ENCODE measurements at regions not wholly inside any gene's neighbourhood (a gene's known extent, or its start where the extent isn't known, plus 50 kb on each side); places are given as distances from the start of the nearest gene placed in this dataset.

DNA sequence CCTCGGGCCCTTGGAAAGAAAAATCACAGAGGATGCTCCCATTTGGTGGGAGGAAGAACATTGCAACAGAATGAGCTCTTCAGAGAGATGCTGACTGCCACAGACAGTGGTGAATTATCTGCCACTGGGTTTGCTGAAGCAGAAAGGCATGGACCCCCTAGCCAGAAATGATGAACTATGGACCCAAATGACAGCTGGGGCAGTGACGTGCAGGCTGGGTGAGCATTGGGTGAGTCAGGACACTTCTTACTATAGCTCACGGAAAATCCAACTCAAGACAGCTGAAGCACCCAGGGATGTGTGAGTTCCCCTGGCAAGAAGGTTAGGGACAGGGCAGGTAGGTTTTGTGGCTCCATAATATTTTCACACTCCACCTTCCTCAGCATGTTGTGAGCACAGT is 993.2 kb downstream of the BCL11B start:
- intact Hi-C loops (cut with DNase I): no loop called here
- DNase-seq: no peak
- ATAC-seq (ENCODE audit: poor library complexity): no peak

DNA sequence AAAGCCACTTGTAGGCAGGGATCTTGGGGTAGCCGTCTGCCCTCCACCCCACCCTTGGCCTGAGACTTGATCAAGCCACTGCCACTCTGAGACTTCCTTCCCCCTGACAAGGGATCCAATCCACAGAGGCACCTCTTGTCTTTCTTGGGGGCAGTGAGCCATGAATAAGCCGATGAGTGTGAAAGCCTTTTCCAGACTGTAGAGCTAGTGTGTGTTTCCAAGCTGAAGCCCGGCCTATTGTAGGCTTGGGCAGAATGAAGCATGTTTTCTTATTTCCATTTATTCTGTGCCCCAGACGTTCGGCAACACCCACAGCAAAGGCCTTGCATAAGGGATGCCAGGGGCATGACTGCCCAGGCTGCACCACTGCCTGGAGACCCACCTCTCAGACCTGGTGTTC is 991.6 kb downstream of the BCL11B start:
- intact Hi-C loops (cut with DNase I): no loop called here
- DNase-seq (no peak), ATAC-seq (ENCODE audit: poor library complexity) (no peak)

DNA sequence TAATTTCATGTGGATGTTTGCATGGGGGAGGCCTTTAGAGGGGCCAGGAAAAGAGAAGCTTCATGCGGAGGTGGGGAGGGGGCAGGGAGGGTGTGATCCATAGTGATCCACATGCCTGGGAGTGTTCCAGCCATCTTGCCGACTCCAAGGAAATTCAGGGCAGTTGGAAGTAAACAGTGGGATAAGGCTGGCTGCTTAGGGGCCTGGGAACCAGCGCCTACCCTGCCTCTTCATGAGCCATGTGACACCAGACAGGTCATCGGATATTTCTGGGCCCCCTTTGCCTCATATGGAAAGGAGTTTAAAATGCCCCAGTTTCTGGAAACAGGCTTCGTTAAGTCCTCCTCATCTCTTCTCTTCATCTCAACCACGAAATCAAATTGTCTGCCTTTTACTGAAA is 983.2 kb downstream of the BCL11B start:
- ATAC-seq (ENCODE audit: poor library complexity) (no peak), DNase-seq (no peak)
- intact Hi-C loops (cut with DNase I): no loop called here

DNA sequence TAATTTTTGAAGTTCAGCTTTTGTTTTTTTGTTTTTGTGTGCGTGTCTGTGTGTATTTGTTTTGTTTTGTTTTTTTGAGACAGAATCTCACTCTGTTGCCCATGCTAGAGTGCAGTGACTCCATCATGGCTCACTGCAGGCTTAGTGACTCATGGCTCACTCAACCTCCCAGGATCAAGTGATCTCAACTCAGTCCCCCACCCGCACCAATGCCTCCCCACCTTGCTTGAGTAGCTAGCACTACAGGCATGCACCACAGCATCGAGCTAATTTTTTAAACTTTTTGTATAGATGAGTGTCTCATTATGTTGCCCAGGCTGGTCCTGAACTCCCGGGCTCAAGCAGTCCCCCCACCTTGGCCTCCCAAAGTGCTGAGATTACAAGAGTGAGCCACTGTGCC is 981.4 kb downstream of the BCL11B start:
- ATAC-seq (ENCODE audit: poor library complexity): no peak
- DNase-seq: no peak
- intact Hi-C loops (cut with DNase I): no loop called here

DNA sequence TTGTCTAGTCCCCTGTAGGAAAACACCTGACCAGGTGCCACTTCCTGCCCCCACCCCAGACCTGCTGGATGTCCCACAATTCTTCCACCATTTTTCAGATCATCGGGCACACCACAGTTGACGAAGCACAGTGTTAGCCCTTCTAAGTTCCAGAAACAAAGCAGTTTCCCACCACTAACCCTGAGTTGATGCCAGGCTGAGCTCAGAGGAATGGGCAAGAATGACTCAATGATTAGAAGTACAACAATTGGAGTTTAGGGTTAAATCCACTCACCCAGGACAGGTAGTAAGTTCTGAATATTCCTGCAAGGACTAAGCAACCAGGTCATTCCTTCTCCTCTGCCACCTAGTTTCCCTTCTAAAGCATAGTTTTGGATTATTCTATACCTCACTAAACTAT is 979.8 kb downstream of the BCL11B start:
- ATAC-seq (ENCODE audit: poor library complexity) (no peak), DNase-seq (no peak)

DNA sequence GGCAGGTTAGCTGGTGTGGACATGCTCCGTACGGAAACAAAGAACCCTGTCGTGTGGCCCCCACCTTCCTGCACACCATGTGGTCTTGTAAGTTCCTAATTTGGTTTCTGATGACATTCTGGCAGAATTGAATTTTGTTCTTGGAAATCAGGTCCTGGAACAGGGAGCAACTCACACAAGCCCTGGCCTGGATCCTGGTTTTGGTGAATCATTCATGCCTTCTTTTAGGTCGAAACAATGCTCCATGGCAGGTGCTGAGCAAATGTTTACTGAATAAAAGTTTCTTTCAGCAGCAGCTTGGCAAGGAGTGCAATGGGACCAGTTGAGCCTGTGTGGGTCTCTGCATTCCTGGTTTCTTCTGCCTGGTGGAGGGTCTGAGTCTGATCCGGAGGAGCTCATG is 978.4 kb downstream of the BCL11B start:
- intact Hi-C loops (cut with DNase I): no loop called here
- ATAC-seq (ENCODE audit: poor library complexity): no peak
- no peak for DNase-seq

More for the DNA sequence above, 979.8 kb downstream of the BCL11B start:
- intact Hi-C loops (cut with DNase I): no loop called here

DNA sequence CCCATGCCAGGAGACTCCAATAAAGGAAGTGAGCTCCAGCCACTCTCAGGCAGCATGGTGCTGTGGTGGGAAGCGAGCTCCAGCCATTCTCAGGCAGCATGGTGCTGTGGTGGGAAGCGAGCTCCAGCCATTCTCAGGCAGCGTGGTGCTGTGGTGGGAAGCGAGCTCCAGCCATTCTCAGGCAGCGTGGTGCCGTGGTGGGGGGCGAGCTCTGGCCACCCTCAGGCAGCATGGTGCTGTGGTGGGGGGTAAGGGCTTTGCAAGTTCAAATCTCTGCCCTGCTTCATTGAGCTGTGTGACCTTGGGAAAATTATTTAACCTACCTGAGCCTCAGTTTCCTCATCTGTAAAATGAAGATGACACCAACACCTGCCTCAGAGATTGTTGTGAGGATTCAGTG is 975.1 kb downstream of the BCL11B start:
- intact Hi-C loops (cut with DNase I): no loop called here
- ATAC-seq (ENCODE audit: poor library complexity) (no peak), DNase-seq (no peak)

DNA sequence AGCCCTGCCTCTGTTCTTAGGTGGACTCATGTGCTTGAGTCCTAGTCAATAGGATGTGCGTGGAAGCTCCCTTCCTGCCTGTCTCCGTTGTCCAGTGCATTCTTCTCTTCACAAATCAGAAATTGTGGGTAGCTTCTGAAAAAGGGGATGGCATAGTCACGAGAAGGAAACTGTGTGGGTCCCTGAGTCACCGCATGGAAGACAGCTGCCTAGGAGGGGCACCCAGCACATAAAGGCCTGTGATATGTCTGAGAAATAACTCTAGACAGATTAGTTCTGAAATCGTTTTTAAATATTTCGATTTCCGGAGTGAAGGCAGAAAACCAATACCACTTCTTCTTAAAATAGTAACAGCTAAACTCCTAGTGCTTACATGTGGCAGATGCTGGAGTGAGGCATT is 974.4 kb downstream of the BCL11B start:
- no peak for DNase-seq
- intact Hi-C loops (cut with DNase I): no loop called here
- ATAC-seq (ENCODE audit: poor library complexity): no peak

DNA sequence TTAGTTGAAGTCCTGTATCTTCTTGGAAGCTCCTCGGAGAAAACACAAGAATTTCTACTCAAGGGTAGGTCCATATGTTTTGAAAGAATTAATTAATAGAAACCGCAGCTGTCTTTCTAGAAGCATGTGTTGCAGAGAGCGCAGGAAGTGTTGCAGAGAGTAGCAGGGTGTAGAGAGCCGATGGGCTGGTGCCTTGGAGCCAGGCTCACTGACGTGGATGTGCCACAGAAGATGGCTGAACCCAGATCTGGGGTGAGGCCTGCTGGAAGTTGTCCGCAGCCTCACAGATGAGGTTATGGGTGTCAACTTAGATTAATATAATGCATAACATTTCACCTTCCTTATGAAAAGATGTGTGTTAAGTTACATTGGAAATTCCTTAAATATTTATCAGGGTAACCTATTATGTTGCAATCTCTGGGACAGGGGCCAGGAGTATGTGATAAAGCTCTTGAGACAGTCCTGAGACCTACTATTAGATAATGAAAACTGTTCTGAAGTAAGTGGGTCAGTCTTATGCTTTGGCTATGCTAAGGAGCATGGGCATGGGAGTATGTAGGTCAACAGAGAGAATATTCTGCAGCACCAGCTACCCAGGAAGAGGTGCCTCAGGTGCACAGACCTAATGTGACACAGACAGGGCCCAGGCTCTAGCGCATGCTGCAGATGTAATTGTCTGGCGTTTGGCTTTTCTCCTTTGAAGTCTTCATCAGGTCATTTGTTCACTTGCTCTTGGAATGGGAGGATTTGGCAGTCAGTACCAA is 973.3 kb downstream of the BCL11B start:
- ATAC-seq (ENCODE audit: poor library complexity) (no peak), DNase-seq (no peak)
- intact Hi-C loops (cut with DNase I): no loop called here

DNA sequence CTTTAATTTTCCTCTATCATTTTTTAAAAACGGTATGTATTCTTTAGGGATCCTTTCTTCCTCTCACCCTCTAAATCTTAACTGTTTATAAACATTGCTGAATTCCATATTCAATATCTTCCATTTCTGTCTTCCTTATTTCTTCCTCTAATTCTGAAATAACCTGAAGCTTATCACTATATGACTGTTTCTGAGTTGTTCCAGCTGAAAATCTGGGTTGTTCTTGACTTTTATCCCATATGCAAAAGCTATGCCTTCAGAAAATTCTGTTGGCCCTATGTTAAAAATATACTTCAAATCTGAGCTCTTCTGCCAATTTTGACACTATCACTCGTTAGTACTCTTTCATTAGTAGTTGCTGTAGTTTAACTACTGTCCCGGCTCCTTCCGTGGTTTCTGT is 970.3 kb downstream of the BCL11B start:
- no peak for DNase-seq

DNA sequence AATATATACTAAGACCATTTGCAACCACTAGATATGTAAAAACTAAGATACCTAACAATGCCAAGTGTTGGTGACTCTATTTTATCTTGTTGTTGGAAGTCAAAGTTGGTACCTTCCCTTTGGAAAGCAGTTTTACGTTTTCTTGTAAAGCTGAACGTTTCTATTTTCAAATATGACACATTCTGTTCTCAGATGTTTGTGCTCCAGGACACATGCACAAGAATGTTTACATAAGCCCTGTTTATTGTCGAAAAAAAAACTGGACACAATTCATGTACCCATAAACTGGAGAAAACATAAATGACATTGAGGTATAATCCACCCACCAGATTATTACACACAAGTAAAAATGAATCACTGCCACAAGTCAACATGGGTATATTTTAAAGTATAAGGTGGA is 967.4 kb downstream of the BCL11B start:
- intact Hi-C loops (cut with DNase I): no loop called here
- DNase-seq: no peak
- no peak for ATAC-seq (ENCODE audit: poor library complexity)

More for the DNA sequence above, 970.3 kb downstream of the BCL11B start:
- ATAC-seq (ENCODE audit: poor library complexity): no peak
- intact Hi-C loops (cut with DNase I): no loop called here

DNA sequence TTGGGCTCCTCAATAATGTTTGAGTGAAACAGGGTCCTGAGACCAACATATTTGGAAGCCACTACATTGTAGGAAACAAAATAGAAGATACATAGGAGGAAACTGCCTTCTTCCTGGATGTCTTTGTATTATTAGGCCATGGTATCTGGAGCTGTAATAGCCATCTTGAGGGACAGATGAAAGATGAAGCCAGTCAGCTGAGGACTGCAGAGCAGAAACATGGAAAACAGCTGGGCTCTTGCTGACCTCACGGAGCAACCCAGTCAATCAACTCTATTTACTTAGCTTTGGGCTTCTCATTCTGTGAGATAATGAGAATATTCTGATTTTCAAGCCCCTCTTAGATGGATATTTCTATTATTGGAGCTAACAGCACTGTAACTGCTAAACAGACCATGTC is 962.4 kb downstream of the BCL11B start:
- DNase-seq: no peak
- intact Hi-C loops (cut with DNase I): no loop called here
- ATAC-seq (ENCODE audit: poor library complexity): no peak

DNA sequence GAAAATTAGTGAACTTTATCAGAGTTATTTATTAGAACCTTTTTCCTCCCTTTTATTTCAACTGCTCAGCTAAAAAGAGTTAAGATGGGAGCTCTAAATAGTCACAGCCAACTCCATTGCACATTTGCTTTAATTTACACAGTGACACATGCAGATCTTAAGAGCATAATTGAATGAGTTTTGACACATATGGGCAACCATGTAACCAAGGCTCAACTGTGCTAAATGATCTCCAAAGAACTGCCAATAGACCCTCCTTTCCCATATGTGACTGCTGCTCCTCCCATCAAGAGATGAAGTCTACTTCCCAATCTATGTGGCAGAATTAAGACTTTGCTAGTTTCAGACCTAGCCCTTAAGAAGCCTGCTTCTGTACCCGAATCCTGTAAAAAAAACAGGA is 960.0 kb downstream of the BCL11B start:
- intact Hi-C loops (cut with DNase I): no loop called here
- DNase-seq: no peak
- ATAC-seq (ENCODE audit: poor library complexity): no peak

DNA sequence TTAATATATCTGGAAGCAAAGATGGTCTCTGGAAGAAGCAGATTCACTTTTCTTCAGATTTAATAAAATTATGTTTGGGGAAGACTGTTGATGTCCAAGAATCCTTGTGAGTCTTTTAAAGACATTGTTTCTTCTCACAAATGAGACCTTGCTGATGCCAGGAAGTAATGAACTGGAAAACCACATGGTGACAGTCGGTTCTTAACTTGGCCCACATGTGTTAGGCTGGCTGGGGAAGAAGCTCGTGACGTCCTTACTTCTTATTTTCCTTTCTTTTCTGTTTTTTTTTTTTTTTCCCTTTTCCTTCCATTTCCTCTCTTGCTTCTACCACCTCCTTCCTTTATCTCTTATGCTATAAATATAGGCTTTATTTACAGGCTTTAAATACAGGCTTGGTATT is 950.2 kb downstream of the BCL11B start:
- no peak for ATAC-seq (ENCODE audit: poor library complexity)
- intact Hi-C loops (cut with DNase I): no loop called here

DNA sequence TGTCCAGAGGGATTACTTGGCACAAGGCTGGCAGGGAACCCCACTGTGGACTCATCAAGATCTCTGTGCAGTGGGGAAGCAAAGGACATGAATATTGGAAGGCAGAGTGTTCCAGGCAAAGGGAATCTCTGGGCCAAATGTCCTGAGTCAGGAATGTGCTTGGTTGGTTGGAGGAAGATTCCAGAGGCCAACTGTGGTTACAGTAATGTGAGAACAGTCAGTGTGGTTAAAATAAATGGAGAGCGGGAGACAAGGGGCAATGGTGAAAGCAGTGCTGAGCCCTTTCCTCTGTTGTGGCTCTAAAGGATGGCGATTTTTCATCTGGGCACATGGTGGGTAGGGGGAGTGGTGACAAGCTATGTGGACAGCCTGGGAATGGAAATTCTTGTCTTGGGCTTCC is 948.2 kb downstream of the BCL11B start:
- intact Hi-C loops (cut with DNase I): no loop called here
- DNase-seq: no peak
- no peak for ATAC-seq (ENCODE audit: poor library complexity)

More for the DNA sequence above, 950.2 kb downstream of the BCL11B start:
- DNase-seq: no peak

DNA sequence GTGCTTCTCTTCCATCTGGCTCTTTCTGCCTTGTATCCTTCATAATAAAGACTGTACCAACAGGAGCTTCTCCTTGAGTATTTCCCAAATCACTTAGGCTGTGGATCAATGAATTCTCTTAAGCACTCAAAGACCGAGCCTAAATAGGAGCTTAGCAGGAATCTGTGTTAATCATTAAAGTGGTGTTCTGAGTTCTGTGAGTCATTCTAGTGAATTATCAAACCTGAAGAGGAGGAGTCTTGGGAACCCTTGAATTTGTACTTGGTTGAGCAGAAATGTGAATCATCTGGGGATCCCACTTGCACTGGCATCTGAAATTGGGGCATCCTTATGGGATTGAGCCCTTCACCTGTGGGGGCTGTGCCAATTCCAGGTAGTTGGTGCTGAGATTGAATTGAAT is 946.2 kb downstream of the BCL11B start:
- ATAC-seq (ENCODE audit: poor library complexity) (no peak), DNase-seq (no peak)
- intact Hi-C loops (cut with DNase I): no loop called here

DNA sequence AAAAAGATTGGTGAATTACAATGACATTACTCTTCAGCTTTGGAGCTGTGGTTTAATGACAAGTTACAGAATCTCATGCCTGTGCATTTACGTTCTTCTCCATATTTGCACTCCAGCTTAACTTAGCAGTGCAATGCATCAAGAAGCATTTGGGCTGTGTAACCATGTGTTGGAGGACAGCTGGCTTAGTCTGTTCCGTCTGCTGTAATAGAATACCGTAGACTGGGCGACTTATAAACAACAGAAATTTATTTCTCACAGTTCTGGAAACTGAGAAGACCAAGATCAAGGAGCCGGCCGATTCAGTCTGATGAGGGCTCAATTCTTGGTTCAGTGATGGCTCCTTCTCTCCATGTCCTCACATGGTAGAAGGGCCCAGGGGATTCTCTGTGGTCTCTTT is 943.5 kb downstream of the BCL11B start:
- ATAC-seq (ENCODE audit: poor library complexity) (no peak), DNase-seq (no peak)
- intact Hi-C loops (cut with DNase I): no loop called here

DNA sequence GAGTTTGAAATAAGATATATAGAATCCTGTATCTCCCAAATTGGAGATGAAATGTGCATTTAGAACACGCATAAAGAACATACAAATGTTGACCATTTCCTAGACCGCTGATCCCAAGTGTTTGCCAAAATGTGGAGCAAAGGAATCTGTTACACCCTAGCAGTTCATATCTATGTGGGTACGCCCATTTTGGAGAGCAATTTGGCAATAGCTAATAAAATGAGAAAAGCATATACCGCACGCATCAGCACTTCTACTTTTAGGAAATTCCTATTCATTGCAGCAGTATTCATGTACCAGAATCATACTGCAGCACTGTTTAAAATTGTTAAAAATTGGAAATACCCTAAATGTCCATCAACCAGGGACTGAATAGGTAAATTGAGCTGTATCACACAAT is 937.8 kb downstream of the BCL11B start:
- no peak for ATAC-seq (ENCODE audit: poor library complexity)

DNA sequence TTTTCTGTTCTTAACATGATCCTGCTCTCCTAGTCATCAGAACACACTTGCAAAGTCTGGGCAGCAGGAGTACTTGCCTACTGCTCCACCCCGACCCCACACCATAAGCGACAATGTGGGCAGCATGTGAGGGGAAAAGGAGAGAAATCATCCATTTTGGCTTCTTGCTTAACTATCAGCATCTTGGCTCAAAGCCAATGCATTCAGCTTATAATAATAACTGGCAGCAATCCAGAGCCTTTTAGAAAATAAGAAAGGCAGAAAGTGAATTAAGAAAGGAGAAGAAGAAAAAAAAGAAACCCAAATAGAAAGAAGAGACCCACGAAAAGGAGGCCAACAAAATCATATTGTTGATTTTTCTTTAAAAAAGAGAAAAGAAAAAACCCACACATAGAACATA is 930.8 kb downstream of the BCL11B start:
- no peak for ATAC-seq (ENCODE audit: poor library complexity)
- intact Hi-C loops (cut with DNase I): no loop called here
- no peak for DNase-seq

More for the DNA sequence above, 937.8 kb downstream of the BCL11B start:
- DNase-seq: no peak
- intact Hi-C loops (cut with DNase I): no loop called here

DNA sequence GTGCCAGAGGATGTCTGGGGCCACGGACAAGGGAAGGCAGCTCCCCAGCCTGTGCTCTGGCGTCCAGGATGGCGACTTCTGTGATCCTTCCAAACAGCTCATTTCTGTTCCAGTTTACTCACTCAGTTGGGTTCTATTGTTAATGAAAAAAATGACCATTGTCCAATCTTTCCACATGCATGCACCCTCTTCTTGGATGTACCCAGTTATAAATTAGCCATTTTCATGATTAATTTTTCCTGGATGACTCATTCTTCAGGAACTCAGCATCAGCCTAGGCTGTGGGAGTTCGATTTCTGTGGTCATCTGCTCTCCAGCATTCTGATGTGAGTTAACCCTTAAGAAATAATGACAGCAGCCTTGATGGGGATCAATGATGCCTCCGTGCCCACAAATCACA is 926.8 kb downstream of the BCL11B start:
- no peak for DNase-seq
- no peak for ATAC-seq (ENCODE audit: poor library complexity)
- intact Hi-C loops (cut with DNase I): no loop called here

DNA sequence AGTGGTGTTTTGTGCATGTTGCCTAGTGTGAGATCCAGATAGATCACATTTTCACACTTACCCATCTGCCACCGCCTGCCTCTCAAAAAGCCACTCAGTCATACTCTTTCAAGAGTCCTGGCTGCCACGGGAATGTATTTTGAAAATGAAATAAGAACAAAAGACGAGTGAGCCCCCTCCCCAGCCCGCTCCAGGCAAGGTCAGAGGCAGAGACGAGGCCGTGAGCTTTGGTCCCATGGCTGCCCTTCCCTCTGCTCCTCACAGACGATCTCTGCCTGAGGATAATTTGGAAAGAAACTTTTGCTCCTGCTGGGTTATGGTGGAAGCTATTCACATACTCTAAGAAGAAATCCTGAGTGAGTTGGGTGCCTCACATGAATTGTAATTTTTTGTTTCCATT is 924.3 kb downstream of the BCL11B start:
- ATAC-seq (ENCODE audit: poor library complexity) (no peak), DNase-seq (no peak)
- intact Hi-C loops (cut with DNase I): no loop called here
